Lower leg skin (tissue), 3 donors: ENCODE measurements at regions not wholly inside any gene's neighbourhood (a gene's known extent, or its start where the extent isn't known, plus 50 kb on each side); places are given as distances from the start of the nearest gene placed in this dataset.

Experiments
- CTCF ChIP-seq, 3 donors: fragments of 450-650 bp; IDR thresholded peaks; one replicate each; pipeline ENCODE4 v1.5.1; 2016; ENCODE audit warnings: antibody characterized with exemption in 3 of 3, mild to moderate bottlenecking in 3 of 3, moderate library complexity in 2 of 3
- POLR2A ChIP-seq, 2 donors: fragments of 450-650 bp; IDR thresholded peaks; one replicate each; pipeline ENCODE4 v1.6.1; 2016 to 2017; ENCODE audit warnings: antibody characterized with exemption in 2 of 2, mild to moderate bottlenecking in 1 of 2, moderate library complexity in 1 of 2

- TF ChIP-seq POLR2A (IDR thresholded peaks at IDR 0.05) (no peak), CTCF (IDR thresholded peaks at IDR 0.05) (no peak)
Measured at GRCh38 chr1:221394011-221394544, 347.8 kb downstream of the DUSP10 start.
